DMS114 treated with DMSO at 0.1 percent for 48 hours (cell line): ENCODE measurements at regions not wholly inside any gene's neighbourhood (a gene's known extent, or its start where the extent isn't known, plus 50 kb on each side); places are given as distances from the start of the nearest gene placed in this dataset.

Source experiments
- DNase-seq: peaks from one replicate; lab custom pipeline; 2025; ENCODE audit not compliant: unreplicated experiment; lab: John Stamatoyannopoulos, UW

GRCh38 chr3:109897734-109898133 lies 560.4 kb upstream of the DPPA4 start:
- DNase-seq: no peak

DNA sequence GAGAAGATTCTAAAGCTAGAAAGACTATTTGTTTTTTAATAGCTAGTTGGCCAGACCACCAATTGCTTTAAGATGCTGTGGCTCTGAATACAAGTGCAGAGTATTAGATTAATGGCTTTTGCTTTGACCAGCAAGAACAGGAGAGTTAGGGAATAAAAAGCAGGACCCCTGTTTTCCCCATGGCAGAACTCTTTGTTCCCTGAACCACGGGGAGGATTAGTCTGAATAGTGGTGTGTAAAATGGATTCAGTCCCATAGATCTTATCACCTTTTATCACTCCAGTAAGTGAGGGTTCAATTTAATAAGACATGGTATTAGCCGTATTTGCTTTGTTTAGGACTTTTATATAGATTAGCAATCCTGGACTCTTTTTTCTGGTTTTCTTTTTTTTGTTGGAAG lies 562.6 kb upstream of the DPPA4 start:
- no peak for DNase-seq

DNA sequence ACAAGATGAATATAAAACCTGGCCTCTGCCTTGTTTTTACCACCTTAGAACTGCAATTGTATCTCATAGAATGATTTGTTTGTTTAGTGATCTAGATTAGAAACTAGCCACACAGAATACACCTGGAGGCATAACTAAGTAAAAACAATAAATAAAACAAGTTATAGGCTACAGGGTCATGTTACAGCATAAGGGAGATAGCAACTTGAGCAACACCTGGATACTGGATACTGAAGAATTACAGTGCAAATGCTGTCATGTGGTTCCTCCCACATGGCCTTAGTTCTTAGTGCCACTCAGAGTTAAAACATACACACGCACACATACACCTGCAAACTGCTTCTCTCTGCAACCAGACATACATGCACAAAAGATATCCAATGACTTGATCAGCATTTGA lies 563.4 kb upstream of the DPPA4 start:
- no peak for DNase-seq

DNA sequence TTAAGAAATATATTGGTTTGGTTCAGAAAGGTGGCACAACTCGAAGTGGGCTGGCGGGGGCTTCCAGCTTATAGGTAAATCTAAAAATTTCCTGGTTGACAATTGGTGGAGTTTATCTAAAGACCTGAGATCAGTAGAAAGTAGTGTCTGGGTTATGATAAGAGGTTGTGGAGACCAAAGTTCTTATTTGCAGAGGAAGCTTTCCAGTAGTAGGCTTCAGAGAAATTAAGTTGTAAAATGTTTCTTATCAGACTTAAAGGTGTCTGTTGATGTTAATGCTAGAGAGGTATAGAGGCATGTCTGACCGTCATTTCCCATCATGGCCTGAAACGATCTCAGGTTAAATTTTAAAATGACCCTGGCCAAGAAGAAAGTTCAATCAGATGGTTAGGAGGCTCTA lies 565.2 kb upstream of the DPPA4 start:
- no peak for DNase-seq

DNA sequence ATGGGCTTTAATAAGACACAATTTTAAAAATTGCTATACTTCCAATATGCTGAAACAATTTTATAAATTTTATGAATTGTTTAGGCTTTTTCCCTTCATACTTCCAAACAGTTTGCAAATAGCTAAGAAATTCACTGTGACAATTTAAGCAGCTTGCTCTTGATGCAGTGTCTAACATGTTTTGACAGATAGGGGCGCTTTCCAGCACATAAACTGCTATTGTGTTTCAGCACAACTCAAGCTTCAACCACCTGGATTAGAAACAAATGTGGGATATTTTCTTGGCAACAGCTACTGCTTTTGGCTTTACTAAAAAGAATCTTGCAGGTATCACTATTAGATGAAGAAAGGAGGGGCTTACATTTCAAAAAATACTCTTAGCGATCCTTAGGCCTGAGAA lies 565.8 kb upstream of the DPPA4 start:
- no peak for DNase-seq

- DNase-seq: no peak
Measured at GRCh38 chr3:109910772-109911171, 573.4 kb upstream of the DPPA4 start.

DNA sequence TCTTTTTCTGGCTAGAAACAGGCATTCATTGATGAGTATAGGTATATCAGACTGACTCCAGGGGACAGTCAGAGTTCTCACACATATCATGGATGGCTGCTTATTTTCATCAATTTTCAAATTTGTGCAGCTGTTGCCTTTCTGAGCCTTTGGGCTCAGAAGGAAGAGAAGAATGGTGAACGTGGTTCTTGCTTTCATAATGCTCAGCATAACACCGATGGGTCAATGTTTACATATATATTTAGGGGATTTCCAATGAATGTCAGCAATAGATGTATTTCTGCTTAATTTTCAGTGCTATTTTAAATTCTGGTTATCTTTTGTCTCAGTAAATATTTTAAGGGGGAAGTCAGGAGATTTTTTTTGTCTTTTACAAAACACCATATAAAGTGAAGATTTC lies 581.4 kb upstream of the DPPA4 start:
- no peak for DNase-seq

- no peak for DNase-seq
Measured at GRCh38 chr3:109920749-109921148, 583.4 kb upstream of the DPPA4 start.

- no peak for DNase-seq
Measured at GRCh38 chr3:109921509-109921908, 584.2 kb upstream of the DPPA4 start.

- no peak for DNase-seq
Measured at GRCh38 chr3:109922856-109923255, 585.5 kb upstream of the DPPA4 start.

- no peak for DNase-seq
Measured at GRCh38 chr3:109923431-109923830, 586.1 kb upstream of the DPPA4 start.

DNA sequence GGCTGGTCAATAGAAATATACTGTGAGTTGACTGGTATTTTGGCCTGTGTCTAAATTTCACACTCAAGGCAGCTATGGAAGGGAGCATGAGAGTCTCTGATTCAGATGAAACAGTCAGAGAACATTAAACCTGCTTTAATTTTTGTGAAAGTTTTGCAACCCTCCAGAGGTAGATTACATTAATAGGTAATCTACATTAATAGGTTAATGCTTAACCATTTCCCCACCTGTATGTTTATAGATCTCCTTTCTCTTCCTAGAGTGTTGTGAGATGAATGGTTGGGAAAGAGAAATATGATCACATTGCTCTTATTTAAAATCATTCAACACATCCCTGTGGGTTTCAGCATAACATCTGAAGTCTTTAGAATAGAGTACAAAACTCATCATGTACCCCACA lies 586.9 kb upstream of the DPPA4 start:
- DNase-seq: no peak

GRCh38 chr3:109926376-109926775 lies 589.0 kb upstream of the DPPA4 start:
- no peak for DNase-seq

GRCh38 chr3:109927161-109927560 lies 589.8 kb upstream of the DPPA4 start:
- DNase-seq: no peak

GRCh38 chr3:109927726-109928125 lies 590.4 kb upstream of the DPPA4 start:
- no peak for DNase-seq

DNA sequence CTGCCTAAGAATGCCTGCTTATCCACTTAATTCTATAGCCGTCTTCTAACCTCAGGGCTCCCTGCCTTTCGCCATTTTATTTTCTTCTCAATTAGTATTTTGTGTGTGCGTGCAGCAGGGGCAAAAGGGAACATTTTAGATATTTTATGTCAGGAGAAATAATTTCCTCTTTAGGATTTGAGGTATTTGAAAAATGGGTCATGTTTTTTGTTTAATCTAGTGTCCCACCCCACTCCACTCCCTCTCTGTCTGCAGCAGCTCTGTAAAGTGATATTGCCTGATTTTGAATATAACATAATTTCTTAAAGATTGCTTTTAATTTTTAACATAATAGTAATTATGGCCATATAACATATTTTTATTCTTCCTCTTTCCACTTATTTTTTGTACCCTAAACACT lies 593.2 kb upstream of the DPPA4 start:
- DNase-seq: no peak

DNA sequence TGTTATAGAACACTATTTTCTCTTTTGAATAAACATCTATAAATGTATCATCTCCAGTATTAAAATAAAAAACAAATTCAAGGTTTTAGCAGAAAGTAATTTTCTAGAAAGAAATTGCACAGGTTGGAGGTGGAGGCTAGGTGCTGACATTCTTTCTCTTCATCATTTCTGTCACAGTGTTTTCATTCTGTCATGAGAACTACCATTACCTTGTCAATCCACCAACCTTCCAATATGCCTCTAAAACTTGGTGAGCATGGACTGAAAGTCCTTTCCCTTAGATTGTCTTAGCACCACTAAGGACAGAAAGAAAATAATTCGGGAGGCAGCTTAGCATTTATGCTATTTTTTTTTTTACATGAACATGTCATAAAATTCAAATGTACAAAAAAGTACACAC lies 596.2 kb upstream of the DPPA4 start:
- DNase-seq: no peak

DNA sequence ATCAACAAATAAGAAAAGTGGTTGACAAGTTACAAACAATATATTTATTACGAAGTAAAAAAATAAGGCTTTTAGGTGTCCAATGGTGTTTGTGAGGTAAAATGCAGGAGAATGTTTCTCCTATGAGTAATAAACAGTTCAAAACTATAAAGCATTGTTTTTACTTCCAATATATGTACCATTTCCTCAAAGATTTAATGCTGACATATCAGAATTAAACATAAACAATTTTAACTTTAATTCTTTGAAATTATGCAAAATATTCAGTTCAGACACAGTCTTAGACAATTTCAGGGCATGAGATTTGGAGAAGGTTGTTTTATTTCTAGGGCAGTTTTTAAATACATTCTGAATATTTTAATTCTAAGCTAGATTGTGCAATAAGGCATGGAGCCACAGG lies 602.5 kb upstream of the DPPA4 start:
- DNase-seq: no peak

- no peak for DNase-seq
Measured at GRCh38 chr3:109943181-109943580, 605.8 kb upstream of the DPPA4 start.

- DNase-seq: no peak
Measured at GRCh38 chr3:109944836-109945235, 607.5 kb upstream of the DPPA4 start.

DNA sequence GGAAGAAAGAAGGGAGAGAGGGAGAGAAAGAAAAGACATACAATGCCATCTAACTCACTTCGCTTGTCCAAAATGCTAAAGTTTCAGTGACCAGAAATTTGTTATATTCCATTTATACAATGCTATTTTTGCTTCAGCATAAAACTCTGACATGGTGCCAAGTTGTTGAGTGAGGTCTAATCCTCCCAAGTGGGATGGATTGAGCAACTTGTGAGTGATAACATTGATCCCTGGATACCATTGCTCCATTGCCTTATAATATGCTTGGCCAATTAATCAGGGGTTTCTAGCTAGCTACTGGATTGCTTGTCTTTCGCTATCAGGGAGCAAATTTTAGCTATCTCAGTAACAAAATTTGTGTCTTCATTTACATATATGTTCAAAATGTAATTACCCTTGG lies 615.6 kb upstream of the DPPA4 start:
- DNase-seq: no peak

GRCh38 chr3:109963831-109964230 lies 626.5 kb upstream of the DPPA4 start:
- no peak for DNase-seq

- no peak for DNase-seq
Measured at GRCh38 chr3:109973733-109974132, 636.4 kb upstream of the DPPA4 start.

GRCh38 chr3:109977897-109978296 lies 640.6 kb upstream of the DPPA4 start:
- DNase-seq: no peak
